ENCODE measurements at regions not wholly inside any gene's neighbourhood (a gene's known extent, or its start where the extent isn't known, plus 50 kb on each side); places are given as distances from the start of the nearest gene placed in this dataset.
A peak's percentile ranks its signal among the peaks of the same experiment; 100 is the strongest.

- Histone ChIP-seq H3K9me3 (ENCODE audit: control insufficient read depth, low read depth, low read length) (no peaks in the 10 kb centered on the region), H3K36me3 (ENCODE audit: control insufficient read depth, insufficient read depth, low read length) (no peaks in the 10 kb centered on the region), H3K4me3 (ENCODE audit: low read length) (no peak overlapping the region), H3K4me1 (ENCODE audit: control insufficient read depth, insufficient read depth, low read length) (no peaks in the 10 kb centered on the region), H3K27ac (ENCODE audit: low read length) (no peak overlapping the region), H3K27me3 (ENCODE audit: control insufficient read depth, insufficient read depth, low read length) (no peaks in the 10 kb centered on the region)
- DNase-seq, result no peak
- WGBS (ENCODE audit: insufficient coverage, low lambda C conversion rate), result 58% methylated on average over 3 of the region's 5 CpGs
Measured at GRCh38 chr18:22311301-22311700, 106.4 kb downstream of the CTAGE1 start.

- no peaks in the 10 kb centered on the region for H3K36me3 ChIP-seq (ENCODE audit: control insufficient read depth, insufficient read depth, low read length)
- no peak overlapping the region for H3K4me3 ChIP-seq (ENCODE audit: low read length)
- H3K9me3 ChIP-seq (ENCODE audit: control insufficient read depth, low read depth, low read length), result no peaks in the 10 kb centered on the region
- H3K4me1 ChIP-seq (ENCODE audit: control insufficient read depth, insufficient read depth, low read length), result no peaks in the 10 kb centered on the region
- H3K27me3 ChIP-seq (ENCODE audit: control insufficient read depth, insufficient read depth, low read length), result no peaks in the 10 kb centered on the region
- WGBS (ENCODE audit: insufficient coverage, low lambda C conversion rate), result no CpG with 5 or more reads among the region's 5 CpGs
- DNase-seq, result no peak
- no peak overlapping the region for H3K27ac ChIP-seq (ENCODE audit: low read length)
Measured at GRCh38 chr18:22309191-22309590, 108.5 kb downstream of the CTAGE1 start.

- DNase-seq, result no peak
- Histone ChIP-seq H3K4me1 (ENCODE audit: control insufficient read depth, insufficient read depth, low read length) (no peaks in the 10 kb centered on the region), H3K4me3 (ENCODE audit: low read length) (no peak overlapping the region), H3K36me3 (ENCODE audit: control insufficient read depth, insufficient read depth, low read length) (no peaks in the 10 kb centered on the region), H3K27ac (ENCODE audit: low read length) (no peak overlapping the region), H3K27me3 (ENCODE audit: control insufficient read depth, insufficient read depth, low read length) (no peaks in the 10 kb centered on the region), H3K9me3 (ENCODE audit: control insufficient read depth, low read depth, low read length) (no peaks in the 10 kb centered on the region)
- WGBS (ENCODE audit: insufficient coverage, low lambda C conversion rate), result no CpG with 5 or more reads among the region's 2 CpGs
Measured at GRCh38 chr18:22307528-22307927, 110.2 kb downstream of the CTAGE1 start.

GRCh38 chr18:22303927-22304326 is 113.8 kb downstream of the CTAGE1 start:
- 100% methylated on average over 2 of the region's 5 CpGs for WGBS (ENCODE audit: insufficient coverage, low lambda C conversion rate)
- Histone ChIP-seq H3K27me3 (ENCODE audit: control insufficient read depth, insufficient read depth, low read length) (no peaks in the 10 kb centered on the region), H3K36me3 (ENCODE audit: control insufficient read depth, insufficient read depth, low read length) (no peaks in the 10 kb centered on the region)

GRCh38 chr18:22302144-22302543 is 115.6 kb downstream of the CTAGE1 start:
- Histone ChIP-seq H3K36me3 (ENCODE audit: control insufficient read depth, insufficient read depth, low read length) (no peaks in the 10 kb centered on the region), H3K4me3 (ENCODE audit: low read length) (no peak overlapping the region), H3K27ac (ENCODE audit: low read length) (no peak overlapping the region), H3K27me3 (ENCODE audit: control insufficient read depth, insufficient read depth, low read length) (no peaks in the 10 kb centered on the region), H3K4me1 (ENCODE audit: control insufficient read depth, insufficient read depth, low read length) (peaks cover 10% of the 10 kb centered on the region), H3K9me3 (ENCODE audit: control insufficient read depth, low read depth, low read length) (no peaks in the 10 kb centered on the region)
- DNase-seq, result peak; percentile 26 to 55
- WGBS (ENCODE audit: insufficient coverage, low lambda C conversion rate), result 80% methylated on average over 1 of the region's 6 CpGs

More at GRCh38 chr18:22303927-22304326, 113.8 kb downstream of the CTAGE1 start:
- Histone ChIP-seq H3K27ac (ENCODE audit: low read length) (no peak overlapping the region), H3K4me3 (ENCODE audit: low read length) (no peak overlapping the region), H3K4me1 (ENCODE audit: control insufficient read depth, insufficient read depth, low read length) (peaks cover 10% of the 10 kb centered on the region), H3K9me3 (ENCODE audit: control insufficient read depth, low read depth, low read length) (no peaks in the 10 kb centered on the region)
- DNase-seq, result no peak

DNA sequence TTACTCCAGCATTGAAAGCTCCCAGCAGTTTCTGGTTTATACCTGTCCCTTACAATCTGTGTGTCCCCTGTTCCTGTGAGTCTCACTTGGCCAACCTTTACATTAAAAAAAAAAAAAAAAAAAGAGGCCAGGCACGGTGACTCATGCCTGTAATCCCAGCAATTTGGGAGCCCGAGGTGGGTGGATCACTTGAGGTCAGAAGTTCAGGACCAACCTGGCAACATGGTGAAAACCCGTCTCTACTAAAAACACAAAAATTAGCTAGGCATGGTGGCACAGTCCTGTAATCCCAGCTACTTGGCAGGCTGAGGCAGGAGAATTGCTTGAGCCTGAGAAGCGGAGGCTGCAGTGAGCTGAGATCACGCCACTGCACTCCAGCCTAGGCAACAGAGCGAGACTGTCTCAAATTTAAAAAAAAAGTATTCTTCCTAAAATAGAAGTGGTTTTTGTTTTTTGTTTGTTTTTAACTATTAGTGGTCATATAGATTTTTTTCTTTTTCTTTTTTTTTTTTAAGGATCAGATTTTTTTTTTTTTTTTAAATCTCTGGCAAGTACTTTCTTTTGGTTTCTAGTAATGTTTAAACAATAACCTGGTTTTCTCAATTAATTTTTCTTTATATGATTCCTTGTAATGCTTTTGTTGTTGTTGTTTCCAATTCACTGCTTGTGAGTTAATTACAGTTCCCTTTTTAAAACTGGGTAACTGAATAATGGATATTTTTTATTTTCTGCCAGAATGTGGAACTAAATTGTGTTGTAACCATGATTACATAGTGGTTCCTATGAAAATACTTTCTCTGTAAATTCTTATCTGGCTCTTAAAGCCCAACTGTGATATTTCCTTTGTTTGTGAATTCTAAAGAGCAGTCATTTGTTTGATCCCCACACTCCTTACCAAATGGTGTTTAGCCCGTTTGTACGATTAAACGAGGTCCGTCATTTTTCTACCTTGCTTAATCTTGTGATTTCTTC is 116.8 kb downstream of the CTAGE1 start:
- H3K9me3 ChIP-seq (ENCODE audit: control insufficient read depth, low read depth, low read length), result no peaks in the 10 kb centered on the region
- no peaks in the 10 kb centered on the region for H3K27me3 ChIP-seq (ENCODE audit: control insufficient read depth, insufficient read depth, low read length)
- H3K36me3 ChIP-seq (ENCODE audit: control insufficient read depth, insufficient read depth, low read length), result no peaks in the 10 kb centered on the region
- peaks cover 10% of the 10 kb centered on the region for H3K4me1 ChIP-seq (ENCODE audit: control insufficient read depth, insufficient read depth, low read length)
- 10% methylated on average over 4 of the region's 10 CpGs for WGBS (ENCODE audit: insufficient coverage, low lambda C conversion rate)
- no peak for DNase-seq
- H3K4me3 ChIP-seq (ENCODE audit: low read length), result no peak overlapping the region
- H3K27ac ChIP-seq (ENCODE audit: low read length), result no peak overlapping the region

- H3K36me3 ChIP-seq (ENCODE audit: control insufficient read depth, insufficient read depth, low read length), result no peaks in the 10 kb centered on the region
- no peak for DNase-seq
- H3K27me3 ChIP-seq (ENCODE audit: control insufficient read depth, insufficient read depth, low read length), result no peaks in the 10 kb centered on the region
- no CpG with 5 or more reads among the region's 3 CpGs for WGBS (ENCODE audit: insufficient coverage, low lambda C conversion rate)
- H3K4me1 ChIP-seq (ENCODE audit: control insufficient read depth, insufficient read depth, low read length), result peaks cover 9% of the 10 kb centered on the region
- no peak overlapping the region for H3K27ac ChIP-seq (ENCODE audit: low read length)
- H3K4me3 ChIP-seq (ENCODE audit: low read length), result no peak overlapping the region
- no peaks in the 10 kb centered on the region for H3K9me3 ChIP-seq (ENCODE audit: control insufficient read depth, low read depth, low read length)
Measured at GRCh38 chr18:22297008-22297407, 120.7 kb downstream of the CTAGE1 start.

GRCh38 chr18:22296304-22296703 is 121.4 kb downstream of the CTAGE1 start:
- 100% methylated on average over 2 of the region's 3 CpGs for WGBS (ENCODE audit: insufficient coverage, low lambda C conversion rate)
- DNase-seq, result no peak
- no peaks in the 10 kb centered on the region for H3K36me3 ChIP-seq (ENCODE audit: control insufficient read depth, insufficient read depth, low read length)
- no peaks in the 10 kb centered on the region for H3K27me3 ChIP-seq (ENCODE audit: control insufficient read depth, insufficient read depth, low read length)
- H3K4me1 ChIP-seq (ENCODE audit: control insufficient read depth, insufficient read depth, low read length), result peaks cover 2% of the 10 kb centered on the region
- H3K9me3 ChIP-seq (ENCODE audit: control insufficient read depth, low read depth, low read length), result no peaks in the 10 kb centered on the region
- no peak overlapping the region for H3K4me3 ChIP-seq (ENCODE audit: low read length)
- no peak overlapping the region for H3K27ac ChIP-seq (ENCODE audit: low read length)

DNA sequence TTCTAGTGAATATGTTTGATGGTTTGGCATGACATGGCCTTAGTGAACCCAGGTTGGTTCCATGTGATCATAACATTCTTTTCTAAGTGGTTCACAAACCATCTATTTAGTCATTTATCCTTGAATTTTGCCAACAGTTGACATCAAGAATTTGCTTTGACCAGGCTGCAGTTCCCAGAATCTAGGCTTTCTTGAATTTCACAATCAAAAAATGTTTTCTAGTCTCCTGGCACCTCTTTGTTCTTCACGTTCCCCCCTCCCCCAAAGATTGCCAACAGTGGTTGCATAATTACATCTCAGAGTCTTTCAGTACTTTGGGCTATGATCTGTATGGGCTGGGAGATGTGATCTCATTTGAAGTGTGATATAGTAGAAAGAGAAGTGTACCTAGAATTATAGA is 124.0 kb downstream of the GATA6 start:
- Histone ChIP-seq H3K36me3 (ENCODE audit: control insufficient read depth, insufficient read depth, low read length) (no peaks in the 10 kb centered on the region), H3K4me1 (ENCODE audit: control insufficient read depth, insufficient read depth, low read length) (no peaks in the 10 kb centered on the region), H3K9me3 (ENCODE audit: control insufficient read depth, low read depth, low read length) (no peaks in the 10 kb centered on the region), H3K27ac (ENCODE audit: low read length) (no peak overlapping the region), H3K27me3 (ENCODE audit: control insufficient read depth, insufficient read depth, low read length) (no peaks in the 10 kb centered on the region), H3K4me3 (ENCODE audit: low read length) (no peak overlapping the region)
- DNase-seq, result no peak
- 100% methylated on average over 1 of the region's 1 CpG for WGBS (ENCODE audit: insufficient coverage, low lambda C conversion rate)

GRCh38 chr18:22290004-22290403 is 120.6 kb downstream of the GATA6 start:
- no peaks in the 10 kb centered on the region for H3K27me3 ChIP-seq (ENCODE audit: control insufficient read depth, insufficient read depth, low read length)
- no peak for DNase-seq
- H3K4me1 ChIP-seq (ENCODE audit: control insufficient read depth, insufficient read depth, low read length), result no peaks in the 10 kb centered on the region
- no peaks in the 10 kb centered on the region for H3K9me3 ChIP-seq (ENCODE audit: control insufficient read depth, low read depth, low read length)
- H3K27ac ChIP-seq (ENCODE audit: low read length), result no peak overlapping the region
- H3K36me3 ChIP-seq (ENCODE audit: control insufficient read depth, insufficient read depth, low read length), result no peaks in the 10 kb centered on the region
- H3K4me3 ChIP-seq (ENCODE audit: low read length), result no peak overlapping the region
- no CpG with 5 or more reads among the region's 1 CpG for WGBS (ENCODE audit: insufficient coverage, low lambda C conversion rate)

- no peaks in the 10 kb centered on the region for H3K9me3 ChIP-seq (ENCODE audit: control insufficient read depth, low read depth, low read length)
- H3K27me3 ChIP-seq (ENCODE audit: control insufficient read depth, insufficient read depth, low read length), result no peaks in the 10 kb centered on the region
- peaks cover 13% of the 10 kb centered on the region for H3K4me1 ChIP-seq (ENCODE audit: control insufficient read depth, insufficient read depth, low read length)
- no peak overlapping the region for H3K27ac ChIP-seq (ENCODE audit: low read length)
- H3K36me3 ChIP-seq (ENCODE audit: control insufficient read depth, insufficient read depth, low read length), result no peaks in the 10 kb centered on the region
- no CpG with 5 or more reads among the region's 5 CpGs for WGBS (ENCODE audit: insufficient coverage, low lambda C conversion rate)
- H3K4me3 ChIP-seq (ENCODE audit: low read length), result no peak overlapping the region
- peak in 1 of 2 donors; percentile 64 for DNase-seq
Measured at GRCh38 chr18:22286585-22286984, 117.2 kb downstream of the GATA6 start.

All from large intestine (tissue), 3 donors.